HG03135 (cell line): ENCODE measurements at regions not wholly inside any gene's neighbourhood (a gene's known extent, or its start where the extent isn't known, plus 50 kb on each side); places are given as distances from the start of the nearest gene placed in this dataset.

ENCODE experiments used
- ATAC-seq: cut with Tn5 transposase; IDR thresholded peaks from one replicate; pipeline ENCODE4 v1.9.1; 2021; ENCODE audit warnings: mild to moderate bottlenecking, moderate library complexity; ENCODE audit not compliant: unreplicated experiment

DNA sequence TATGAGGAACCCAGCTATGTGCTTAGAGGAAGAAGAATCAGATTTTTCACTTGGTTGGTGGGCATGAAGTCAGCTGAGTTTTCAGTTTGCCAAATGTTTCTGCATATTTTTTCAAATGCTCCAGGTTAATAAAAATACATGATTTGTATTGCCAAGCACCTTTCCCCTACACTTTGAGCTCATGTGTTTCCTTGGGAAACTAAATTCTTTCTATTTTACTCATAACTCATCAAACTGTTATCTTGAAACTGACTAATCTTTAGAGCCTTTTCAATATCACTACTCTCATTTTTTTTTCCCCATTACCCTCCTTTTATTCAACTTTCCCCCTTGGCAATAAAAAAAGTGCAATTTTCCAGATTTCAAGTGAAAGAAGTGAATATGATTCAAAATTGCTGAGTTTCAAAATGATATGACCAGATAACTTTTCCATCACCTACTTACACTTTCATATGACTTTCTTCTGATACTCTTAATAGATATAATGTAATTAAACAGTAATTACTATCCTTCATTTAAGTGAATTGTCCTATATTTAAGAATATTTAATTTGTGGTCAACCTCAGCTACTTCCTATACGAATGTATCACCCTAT, 91.9 kb upstream of the SOX6 start:
- no peak for ATAC-seq

DNA sequence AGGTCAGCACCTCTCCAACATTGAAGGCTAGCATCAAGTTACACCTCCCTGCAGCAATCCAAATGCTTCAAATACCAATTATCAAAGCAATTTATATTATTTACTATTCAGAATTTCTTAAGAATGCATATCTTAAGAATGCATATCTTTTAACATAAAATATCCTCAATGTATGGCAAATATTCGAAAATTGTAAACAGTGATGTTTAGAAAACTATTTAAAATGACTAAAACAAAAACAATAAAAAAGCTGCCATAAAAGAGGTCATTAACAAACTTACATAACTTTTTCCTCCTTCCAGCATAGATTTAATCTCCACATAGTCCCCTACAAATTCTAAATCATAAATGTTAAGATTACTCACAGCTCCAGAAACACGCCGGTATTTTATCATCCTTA, 85.1 kb upstream of the SOX6 start:
- no peak for ATAC-seq

DNA sequence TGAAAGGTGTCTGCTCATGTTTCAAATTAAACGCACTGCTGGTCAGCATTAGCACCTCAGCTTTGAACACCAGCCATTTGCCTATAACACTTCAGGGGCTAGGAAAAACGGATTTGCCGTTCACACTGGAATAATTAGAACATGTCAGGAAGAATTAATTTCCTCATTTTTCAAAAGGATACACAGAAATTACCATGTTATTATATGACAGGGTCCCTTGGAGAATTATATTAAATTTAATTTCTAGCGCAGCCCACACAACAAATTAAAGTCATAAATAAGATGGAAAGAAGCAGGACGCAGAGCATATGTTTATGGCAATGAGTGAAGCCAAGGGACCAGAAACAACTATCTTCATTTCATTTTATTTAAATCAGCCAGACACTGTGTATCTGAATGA, 83.8 kb upstream of the SOX6 start:
- ATAC-seq = no peak

DNA sequence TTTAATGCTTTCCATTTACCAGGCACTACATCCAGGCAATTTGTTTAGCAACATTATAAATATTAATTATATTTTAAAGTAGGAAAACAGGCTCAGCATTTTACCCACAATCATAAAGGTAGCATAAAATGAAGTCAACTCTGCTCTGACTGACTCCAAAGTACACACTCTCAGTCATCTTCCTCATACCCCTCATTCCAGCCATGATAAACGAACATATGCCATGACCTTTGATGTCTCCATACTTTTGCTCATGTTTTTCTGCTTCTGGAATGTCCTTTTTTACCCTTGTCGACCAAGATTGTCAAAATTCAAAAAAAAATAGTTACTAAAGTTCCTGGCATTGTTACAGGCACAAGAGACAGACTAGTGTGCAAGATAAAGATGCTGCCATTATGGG, 77.7 kb upstream of the SOX6 start:
- no peak for ATAC-seq

DNA sequence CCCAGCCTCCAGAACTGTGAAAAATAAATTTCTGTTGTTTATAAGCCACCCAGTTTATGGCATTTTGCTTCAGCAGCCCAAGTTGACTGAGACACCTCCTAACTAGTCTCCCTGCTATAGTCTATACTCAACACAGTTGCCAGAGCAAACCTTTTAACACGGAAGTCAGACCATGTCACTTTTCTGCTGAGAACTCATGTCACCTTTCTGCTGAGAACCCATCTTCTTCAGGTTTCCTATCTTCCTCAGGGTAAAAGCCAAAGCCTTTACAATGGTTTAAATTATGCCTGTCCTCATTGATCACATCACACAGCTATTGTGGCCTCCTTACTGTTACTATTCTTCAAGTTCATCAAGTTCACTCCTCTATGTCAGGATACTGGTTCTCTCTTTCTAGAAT, 74.3 kb upstream of the SOX6 start:
- no peak for ATAC-seq

DNA sequence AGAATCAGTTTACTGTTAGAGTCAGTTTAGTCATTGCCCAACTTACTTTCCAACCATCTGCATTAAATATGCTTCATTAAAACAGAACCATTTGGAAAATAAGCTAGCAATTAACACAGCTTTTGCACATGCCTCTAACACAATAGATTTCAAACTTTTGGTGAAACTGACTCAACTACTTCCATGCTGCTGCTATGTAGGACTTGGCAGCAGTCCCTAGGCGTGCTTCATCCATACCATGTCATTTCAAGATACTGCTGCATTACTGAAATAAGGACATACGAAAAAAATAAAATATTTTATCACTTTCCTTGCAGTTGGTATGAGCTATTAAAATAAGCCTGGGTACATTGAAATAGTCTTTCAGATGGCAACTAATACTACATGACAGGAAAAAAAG, 65.5 kb upstream of the SOX6 start:
- ATAC-seq = no peak

DNA sequence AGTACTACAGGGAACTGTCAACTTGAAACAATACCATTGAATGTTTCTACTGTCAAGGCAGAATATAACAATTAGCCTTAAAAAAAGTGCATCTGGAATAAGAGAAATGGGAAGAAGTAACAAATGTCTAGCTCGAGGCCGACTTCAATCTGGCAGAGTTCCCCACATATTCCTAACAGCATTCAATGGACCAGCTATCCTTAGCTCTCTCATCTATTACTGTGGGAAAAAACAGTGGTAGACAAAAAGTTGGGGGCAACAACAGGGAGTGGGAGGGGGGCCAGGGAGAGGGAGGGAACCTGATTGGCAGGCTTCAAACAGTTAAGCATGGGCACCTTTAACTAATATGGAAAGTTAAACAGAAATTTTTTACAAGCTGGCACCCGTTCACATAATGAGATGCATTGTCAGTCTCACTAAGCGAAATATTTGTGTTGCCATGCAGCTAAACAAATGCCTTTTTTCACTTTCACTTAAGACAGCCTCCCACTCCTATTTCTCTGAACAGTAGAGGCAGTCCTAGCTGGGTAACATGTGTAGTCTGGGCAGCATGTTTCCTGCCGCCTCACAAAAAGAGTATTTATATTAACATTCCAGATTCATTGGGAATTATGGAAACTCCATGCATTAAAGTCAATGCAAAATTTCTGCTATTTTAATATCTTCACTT, 62.2 kb upstream of the SOX6 start:
- no peak for ATAC-seq

DNA sequence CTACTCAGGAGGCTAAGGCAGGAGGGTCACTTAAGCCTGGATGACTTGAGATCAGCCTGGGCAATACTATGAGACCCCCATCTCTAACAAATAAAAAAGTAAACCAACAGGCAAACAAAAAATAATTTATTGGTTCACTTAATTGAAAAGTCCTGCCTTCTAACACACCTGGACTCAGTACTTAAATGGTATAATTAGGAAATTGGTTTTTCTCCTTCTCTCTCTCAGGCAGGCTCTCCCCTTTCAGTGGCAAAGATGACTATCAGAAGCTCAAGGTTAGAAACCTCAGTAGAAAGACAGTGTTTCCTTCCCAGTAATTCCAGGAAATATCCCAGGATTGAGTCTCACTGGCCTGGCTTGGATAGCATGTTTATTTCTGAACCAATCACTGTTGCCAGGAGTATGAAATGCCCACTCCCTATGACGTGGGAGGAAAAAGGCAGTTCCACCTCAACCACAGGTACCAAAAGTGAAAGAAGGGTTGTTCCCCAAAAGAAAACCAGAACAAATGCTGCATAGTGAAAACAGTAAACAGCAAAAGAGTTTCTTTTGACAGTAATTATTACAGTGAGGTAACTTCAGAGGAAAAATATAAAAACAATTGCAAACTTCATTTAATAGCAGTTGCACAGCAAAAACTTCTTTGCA, 56.3 kb upstream of the SOX6 start:
- ATAC-seq = no peak

DNA sequence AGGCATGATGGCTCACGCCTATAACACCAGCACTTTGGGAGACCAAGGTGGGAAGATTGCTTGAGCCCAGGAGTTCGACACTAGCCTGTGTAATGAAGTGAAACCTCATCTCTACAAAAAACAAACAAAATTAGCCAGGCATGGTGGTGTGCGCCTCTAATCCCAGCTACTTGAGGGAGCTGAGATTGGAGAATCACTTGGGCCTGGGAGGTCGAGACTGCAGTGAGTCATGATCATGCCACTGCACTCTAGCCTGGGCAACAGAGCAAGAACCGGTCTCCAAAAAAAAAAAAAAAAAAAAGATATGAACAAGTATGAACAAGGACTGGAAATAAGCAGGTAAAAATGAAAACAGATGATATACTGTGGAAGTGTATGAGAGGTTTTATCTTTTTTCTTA, 54.1 kb upstream of the SOX6 start:
- no peak for ATAC-seq

DNA sequence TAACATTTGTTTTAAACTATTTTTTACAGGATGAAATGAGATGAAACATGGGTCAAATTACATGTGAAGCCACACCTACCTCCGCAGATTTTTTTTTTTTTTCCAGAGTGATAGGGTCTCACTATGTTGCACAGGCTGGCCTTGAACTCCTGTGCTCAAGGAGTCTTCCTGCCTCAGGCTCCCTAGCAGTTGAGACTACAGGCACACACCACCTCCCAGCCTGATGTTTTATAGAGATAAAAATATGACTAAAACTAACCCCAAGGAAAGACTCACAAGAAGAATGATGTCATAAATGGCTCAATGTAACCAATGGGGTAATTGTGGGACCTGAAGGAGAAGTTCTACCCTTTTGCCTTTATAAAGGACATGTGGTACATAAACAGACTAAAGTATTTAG, 52.3 kb upstream of the SOX6 start:
- no peak for ATAC-seq

DNA sequence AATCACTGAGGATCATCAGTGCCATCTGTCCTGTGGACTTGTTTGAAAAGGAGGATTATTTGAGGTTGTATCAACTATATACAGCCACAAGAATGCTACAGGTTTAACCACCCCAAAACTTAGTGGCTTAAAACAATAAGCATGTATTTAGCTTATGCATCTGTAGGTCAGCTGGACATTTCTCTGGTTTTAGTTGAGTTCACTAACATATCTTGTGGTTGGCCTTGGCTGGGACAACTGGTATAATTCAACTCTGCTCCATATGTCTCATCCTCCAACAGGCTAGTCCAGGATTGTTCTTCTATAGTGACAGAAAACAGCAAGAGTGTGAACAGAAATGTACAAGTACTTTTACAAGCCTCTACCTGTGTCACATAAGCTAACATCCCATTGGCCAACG, 49.9 kb upstream of the SOX6 start:
- no peak for ATAC-seq
